NT2/D1 (cell line): ENCODE measurements at regions not wholly inside any gene's neighbourhood (a gene's known extent, or its start where the extent isn't known, plus 50 kb on each side); places are given as distances from the start of the nearest gene placed in this dataset.

Experiments
- SUZ12 ChIP-seq: IDR thresholded peaks from 2 replicates; pipeline ENCODE4 v1.6.1; 2011; ENCODE audit not compliant: insufficient read length, insufficient read depth; ENCODE audit errors: extremely low read depth
- YY1 ChIP-seq: IDR thresholded peaks from 2 replicates; pipeline ENCODE4 v1.6.1; 2011; ENCODE audit not compliant: insufficient read length, insufficient read depth
- ZNF274 ChIP-seq: IDR thresholded peaks from 2 replicates; pipeline ENCODE4 v1.6.1; 2011; ENCODE audit warnings: mild to moderate bottlenecking, low read depth, low read length

DNA sequence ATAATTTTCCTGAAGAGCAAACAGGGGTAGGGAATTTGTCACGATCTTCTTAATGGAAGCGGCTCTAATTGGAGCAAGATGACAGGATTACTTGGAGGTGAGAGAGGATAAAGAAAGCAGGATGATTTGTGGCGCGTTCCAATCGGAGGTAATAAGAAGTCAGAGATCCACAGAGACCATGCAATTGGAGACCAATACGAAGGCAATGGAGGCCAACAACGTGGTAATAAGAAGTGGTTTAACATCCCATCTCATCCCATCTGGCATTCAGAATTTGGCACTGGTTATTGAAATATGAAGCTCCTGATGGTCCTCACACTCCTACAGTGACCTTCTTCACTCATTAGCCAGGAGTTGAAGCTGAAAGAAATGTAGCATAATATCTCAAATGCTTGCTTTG lies 130.6 kb downstream of the DLEU7 start:
- TF ChIP-seq ZNF274 (no peak), YY1 (no peak), SUZ12 (no peak)
